Fibroblast of lung (primary cell): ENCODE measurements at regions not wholly inside any gene's neighbourhood (a gene's known extent, or its start where the extent isn't known, plus 50 kb on each side); places are given as distances from the start of the nearest gene placed in this dataset.

Source experiments
- DNase-seq, 2 donors: peaks; one replicate each; pipeline versions ENCODE4 v3.0.0 to v3.0.0-alpha.2; 2010; ENCODE audit warnings: low read depth in 2 of 2
- H2AFZ ChIP-seq: 2 replicates; pipeline ENCODE4 v1.5.1; 2012; ENCODE audit warnings: low read length, control low read depth, inconsistent platforms
- H3K27ac ChIP-seq: 2 replicates; pipeline ENCODE4 v1.5.1; 2011; ENCODE audit warnings: low read length, control low read depth; ENCODE audit not compliant: insufficient read depth
- H3K27me3 ChIP-seq: 2 replicates; pipeline ENCODE4 v1.5.1; 2011; ENCODE audit warnings: mild to moderate bottlenecking, low read length; ENCODE audit not compliant: control insufficient read depth, insufficient read depth
- H3K36me3 ChIP-seq: 2 replicates; pipeline ENCODE4 v1.5.1; 2011; ENCODE audit warnings: low read length; ENCODE audit not compliant: control insufficient read depth, insufficient read depth
- H3K4me1 ChIP-seq: 2 replicates; pipeline ENCODE4 v1.5.1; 2011; ENCODE audit warnings: low read length; ENCODE audit not compliant: control insufficient read depth, insufficient read depth; ENCODE audit errors: extremely low read depth
- H3K4me2 ChIP-seq: 2 replicates; pipeline ENCODE4 v1.5.1; 2011; ENCODE audit warnings: low read length, control low read depth; ENCODE audit not compliant: insufficient read depth; ENCODE audit errors: extremely low read depth
- H3K4me3 ChIP-seq, 4 experiments: fragments of 200-600 bp in 1 of 4; sonication (generic) in 1 of 4; replicated peaks in 1 of 4; 2 replicates each; pipeline ENCODE4 v1.5.1; 2011 to 2016; ENCODE audit warnings: low read length in 4 of 4, low read depth in 3 of 4, mild to moderate bottlenecking in 3 of 4, control low read depth in 2 of 4, inconsistent platforms in 1 of 4, mixed read lengths in 1 of 4; ENCODE audit not compliant: insufficient read depth in 1 of 4; ENCODE audit errors: control extremely low read depth in 1 of 4
- H3K79me2 ChIP-seq: 2 replicates; pipeline ENCODE4 v1.5.1; 2012; ENCODE audit warnings: mild to moderate bottlenecking, low read length, inconsistent platforms; ENCODE audit not compliant: control insufficient read depth, insufficient read depth
- H3K9ac ChIP-seq: 2 replicates; pipeline ENCODE4 v1.5.1; 2011; ENCODE audit warnings: mild to moderate bottlenecking, low read length, control low read depth; ENCODE audit not compliant: insufficient read depth
- H3K9me3 ChIP-seq: 2 replicates; pipeline ENCODE4 v1.5.1; 2012; ENCODE audit warnings: low read depth, low read length; ENCODE audit not compliant: control insufficient read depth, insufficient read depth
- H4K20me1 ChIP-seq: 2 replicates; pipeline ENCODE4 v1.5.1; 2011; ENCODE audit warnings: low read length; ENCODE audit not compliant: control insufficient read depth, insufficient read depth; ENCODE audit errors: extremely low read depth
- EZH2 ChIP-seq: IDR thresholded peaks from 2 replicates; pipeline ENCODE4 v1.5.1; 2012; ENCODE audit warnings: low read length, control low read depth, mild to moderate bottlenecking; ENCODE audit errors: missing control alignments
- TF ChIP-seq, protein P1 (sequence below), 2 donors: IDR thresholded peaks in 1 of 2; conservative IDR thresholded peaks in 1 of 2; 1 replicate in 1 of 2; 2 replicates in 1 of 2; pipeline ENCODE4 v1.5.1; 2011 to 2012; ENCODE audit warnings: low read length in 2 of 2, control low read depth in 1 of 2, inconsistent platforms in 1 of 2, low read depth in 1 of 2, mild to moderate bottlenecking in 1 of 2

DNA sequence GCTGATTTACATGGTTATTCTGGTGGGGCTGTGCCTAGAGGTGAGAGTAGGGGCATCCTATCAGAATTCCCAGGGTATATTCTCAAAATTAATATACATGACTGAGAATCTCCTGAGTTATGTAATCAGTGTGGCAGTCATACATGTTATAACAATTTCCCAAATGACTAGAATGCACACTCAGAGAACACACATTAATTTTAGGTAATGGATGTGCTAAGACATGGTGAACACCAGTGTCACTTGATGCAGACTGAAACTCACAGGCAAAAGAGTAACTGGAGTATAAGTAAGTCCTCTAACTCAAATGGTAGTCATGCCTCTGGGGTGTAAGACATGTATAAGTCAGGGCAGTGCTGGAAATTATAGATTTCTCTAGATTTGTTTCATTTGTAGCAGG, 1198.4 kb upstream of the CITED2 start:
- Histone ChIP-seq H4K20me1 (no peaks in the 10 kb centered on the region), H3K79me2 (no peaks in the 10 kb centered on the region), H2AFZ (no peak overlapping the region), H3K9me3 (no peaks in the 10 kb centered on the region), H3K9ac (no peak overlapping the region), H3K27ac (peak overlapping the region; percentile 58), H3K4me3 (no peak overlapping the region), H3K4me2 (no peak overlapping the region), H3K36me3 (no peaks in the 10 kb centered on the region), H3K27me3 (no peaks in the 10 kb centered on the region), H3K4me1 (peaks cover 4% of the 10 kb centered on the region)
- TF ChIP-seq, protein P1, sequence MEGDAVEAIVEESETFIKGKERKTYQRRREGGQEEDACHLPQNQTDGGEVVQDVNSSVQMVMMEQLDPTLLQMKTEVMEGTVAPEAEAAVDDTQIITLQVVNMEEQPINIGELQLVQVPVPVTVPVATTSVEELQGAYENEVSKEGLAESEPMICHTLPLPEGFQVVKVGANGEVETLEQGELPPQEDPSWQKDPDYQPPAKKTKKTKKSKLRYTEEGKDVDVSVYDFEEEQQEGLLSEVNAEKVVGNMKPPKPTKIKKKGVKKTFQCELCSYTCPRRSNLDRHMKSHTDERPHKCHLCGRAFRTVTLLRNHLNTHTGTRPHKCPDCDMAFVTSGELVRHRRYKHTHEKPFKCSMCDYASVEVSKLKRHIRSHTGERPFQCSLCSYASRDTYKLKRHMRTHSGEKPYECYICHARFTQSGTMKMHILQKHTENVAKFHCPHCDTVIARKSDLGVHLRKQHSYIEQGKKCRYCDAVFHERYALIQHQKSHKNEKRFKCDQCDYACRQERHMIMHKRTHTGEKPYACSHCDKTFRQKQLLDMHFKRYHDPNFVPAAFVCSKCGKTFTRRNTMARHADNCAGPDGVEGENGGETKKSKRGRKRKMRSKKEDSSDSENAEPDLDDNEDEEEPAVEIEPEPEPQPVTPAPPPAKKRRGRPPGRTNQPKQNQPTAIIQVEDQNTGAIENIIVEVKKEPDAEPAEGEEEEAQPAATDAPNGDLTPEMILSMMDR (conservative IDR thresholded peaks at IDR 0.05 in 1 of 2, IDR thresholded peaks at IDR 0.05 in 1 of 2; ENCODE audit: low read depth in 1 of 2, low read length in 2 of 2): no peak
- no peak for TF ChIP-seq EZH2
- no peak for DNase-seq

DNA sequence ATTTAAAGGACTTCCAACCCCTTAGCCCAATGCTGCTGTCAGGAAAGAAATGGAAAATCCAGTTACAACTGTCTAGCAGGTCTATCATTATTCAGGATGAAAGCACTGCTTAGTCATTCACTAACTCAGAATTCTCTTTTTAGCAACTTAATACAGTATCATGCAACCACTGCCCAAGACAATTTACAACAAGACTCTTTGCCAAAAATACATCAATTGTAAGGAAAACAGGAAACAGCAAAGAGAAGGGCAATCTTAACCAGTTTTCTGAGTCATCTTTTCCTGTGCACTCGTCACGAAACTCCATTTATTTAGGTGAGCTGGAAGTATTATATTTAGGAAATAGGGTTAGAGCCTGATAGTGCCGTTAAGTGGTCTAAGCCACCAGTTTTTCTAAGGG, 1197.7 kb upstream of the CITED2 start:
- Histone ChIP-seq H3K4me3 (no peak overlapping the region), H4K20me1 (no peaks in the 10 kb centered on the region), H3K36me3 (no peaks in the 10 kb centered on the region), H3K9me3 (no peaks in the 10 kb centered on the region), H3K79me2 (no peaks in the 10 kb centered on the region), H3K27ac (peak overlapping the region; percentile 58), H2AFZ (peak overlapping the region; percentile 8), H3K9ac (no peak overlapping the region), H3K4me1 (peaks cover 4% of the 10 kb centered on the region), H3K27me3 (no peaks in the 10 kb centered on the region), H3K4me2 (peak overlapping the region; percentile 58)
- TF ChIP-seq, protein P1 (conservative IDR thresholded peaks at IDR 0.05 in 1 of 2, IDR thresholded peaks at IDR 0.05 in 1 of 2; ENCODE audit: low read depth in 1 of 2, low read length in 2 of 2): no peak
- no peak for TF ChIP-seq EZH2
- DNase-seq: peak; percentile 93 to 98

DNA sequence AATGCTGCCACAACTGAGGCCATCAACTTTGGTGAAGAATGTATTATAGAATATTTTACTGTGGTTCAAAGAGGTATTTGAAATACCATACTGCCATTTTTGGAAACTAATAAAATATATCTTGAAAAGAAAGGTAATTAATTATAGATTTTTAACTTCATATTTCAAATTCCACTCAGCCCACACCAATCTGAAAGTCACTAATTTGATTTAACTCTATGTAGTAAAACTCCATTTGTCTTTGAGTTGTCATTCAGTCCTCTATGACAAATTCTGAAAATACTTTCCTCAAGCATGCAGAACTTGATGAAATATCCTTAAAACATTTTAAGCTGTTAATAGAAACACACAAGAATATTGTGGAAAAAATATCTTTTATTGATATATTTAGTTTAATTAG, 1196.7 kb upstream of the CITED2 start:
- peak in 1 of 2 donors; percentile 84 for DNase-seq
- Histone ChIP-seq H3K27ac (no peak overlapping the region), H3K4me2 (no peak overlapping the region), H2AFZ (no peak overlapping the region), H3K4me1 (peaks cover 6% of the 10 kb centered on the region), H3K27me3 (no peaks in the 10 kb centered on the region), H3K4me3 (no peak overlapping the region), H3K9ac (no peak overlapping the region), H3K36me3 (no peaks in the 10 kb centered on the region), H3K79me2 (no peaks in the 10 kb centered on the region), H4K20me1 (no peaks in the 10 kb centered on the region), H3K9me3 (no peaks in the 10 kb centered on the region)
- TF ChIP-seq, protein P1 (conservative IDR thresholded peaks at IDR 0.05 in 1 of 2, IDR thresholded peaks at IDR 0.05 in 1 of 2; ENCODE audit: low read depth in 1 of 2, low read length in 2 of 2): no peak
- no peak for TF ChIP-seq EZH2
